ENCODE measurements at regions not wholly inside any gene's neighbourhood (a gene's known extent, or its start where the extent isn't known, plus 50 kb on each side); places are given as distances from the start of the nearest gene placed in this dataset.

DNA sequence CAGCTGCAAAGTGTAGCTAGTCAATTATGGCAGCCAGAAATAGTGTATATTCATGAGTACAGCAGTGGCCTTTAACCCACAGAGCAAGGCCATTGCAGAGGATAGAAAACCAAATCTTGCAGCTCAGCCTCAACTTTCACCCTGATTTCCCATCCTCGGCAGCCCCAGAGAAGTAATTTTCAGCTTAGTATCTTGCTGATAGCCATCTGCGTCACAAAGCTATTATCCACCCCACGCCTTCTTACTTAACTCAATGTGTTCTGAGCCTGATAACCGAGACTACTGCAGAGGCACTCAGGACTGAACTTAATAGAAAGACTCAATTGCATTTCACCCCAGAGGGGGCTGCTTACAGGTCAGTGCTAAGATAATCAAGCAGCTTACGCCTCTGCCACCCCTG, 174.5 kb upstream of the MAOA start:
- H3K4me2 ChIP-seq (ENCODE audit: insufficient read depth in 1 of 2, low read depth in 2 of 2, low read length in 2 of 2) = no peak overlapping the region
- H2BK5ac ChIP-seq (ENCODE audit: low read depth, low read length) = no peak overlapping the region
- DNase-seq (ENCODE audit: low read depth in 1 of 2, low spot score in 2 of 2) (no peak), FAIRE-seq (peak; percentile 92)
- no peak overlapping the region for H3K14ac ChIP-seq (ENCODE audit: insufficient read length)
- H2BK12ac ChIP-seq (ENCODE audit: low read depth, low read length) = no peak overlapping the region
- no peak overlapping the region for H3K18ac ChIP-seq (ENCODE audit: extremely low read depth, low read length)
- H3K4me3 ChIP-seq (ENCODE audit: extremely low read depth in 1 of 4, insufficient read depth in 2 of 4, low read depth in 3 of 4, low read length in 4 of 4) = no peak overlapping the region
- no peaks in the 10 kb centered on the region for H3K36me3 ChIP-seq (ENCODE audit: control insufficient read depth in 2 of 4, insufficient read depth in 4 of 4, low read length in 3 of 4)
- H4K91ac ChIP-seq (replicated peaks; ENCODE audit: insufficient read length, low read length) = no peak overlapping the region
- no peak overlapping the region for H2AFZ ChIP-seq (ENCODE audit: low read length)
- no peak overlapping the region for H4K8ac ChIP-seq (ENCODE audit: extremely low read depth, insufficient read depth, low read length)
- ChIA-PET CTCF (ENCODE audit: partially characterized antibody) (interaction anchor here (0.9 kb wide), 1 partner anchor 15 kb away, joined by 3 read pairs; no protein-coding TSS in a partner anchor), POLR2A (ENCODE audit: partially characterized antibody) (no interaction called here)
- 53% methylated on average over 5 of the region's 5 CpGs; no CpG with 5 or more reads in 1 of the 2 experiments for WGBS, 2 experiments (ENCODE audit: extremely low coverage in 1 of 2, insufficient coverage in 1 of 2, insufficient read length in 1 of 2, insufficient replicate concordance in 2 of 2, low coverage in 1 of 2, low lambda C conversion rate in 2 of 2, missing lambda C conversion rate in 1 of 2)
- no peak overlapping the region for H3K56ac ChIP-seq (replicated peaks; ENCODE audit: insufficient read length, low read depth, low read length)
- no peak overlapping the region for H2BK15ac ChIP-seq (ENCODE audit: low read length)
- H3K27me3 ChIP-seq (replicated peaks in 1 of 4; ENCODE audit: control insufficient read depth in 3 of 4, extremely low read depth in 1 of 4, insufficient read depth in 3 of 4, low read length in 3 of 4) = no peaks in the 10 kb centered on the region
- no peaks in the 10 kb centered on the region; a peak in 1 of 7 replicates for H3K4me1 ChIP-seq (replicated peaks in 1 of 4; ENCODE audit: control insufficient read depth in 3 of 4, insufficient read depth in 4 of 4, low read length in 3 of 4)
- H3K9me3 ChIP-seq (ENCODE audit: insufficient read depth in 2 of 2, low read depth in 1 of 2, low read length in 1 of 2) = no peaks in the 10 kb centered on the region
- no peaks in the 10 kb centered on the region for H3K79me1 ChIP-seq (ENCODE audit: low read depth, low read length)
- no peaks in the 10 kb centered on the region for H4K20me1 ChIP-seq (replicated peaks in 1 of 2; ENCODE audit: control insufficient read depth in 1 of 2, insufficient read depth in 2 of 2, low read length in 2 of 2)
- no peak overlapping the region for H3K9ac ChIP-seq (replicated peaks in 1 of 4; ENCODE audit: extremely low read depth in 1 of 4, low read depth in 3 of 4, low read length in 3 of 4)
- peak overlapping the region; percentile 33 for H4K5ac ChIP-seq (ENCODE audit: insufficient read length, low read depth, low read length)
- TF ChIP-seq GABPA (IDR thresholded peaks at IDR 0.05; ENCODE audit: borderline replicate concordance, insufficient read depth, low read length) = no peak
- no peak for TF ChIP-seq POLR2A (IDR thresholded peaks at IDR 0.05; ENCODE audit: control extremely low read depth in 1 of 2, low read depth in 2 of 2, low read length in 2 of 2)
- TF ChIP-seq, protein P1, sequence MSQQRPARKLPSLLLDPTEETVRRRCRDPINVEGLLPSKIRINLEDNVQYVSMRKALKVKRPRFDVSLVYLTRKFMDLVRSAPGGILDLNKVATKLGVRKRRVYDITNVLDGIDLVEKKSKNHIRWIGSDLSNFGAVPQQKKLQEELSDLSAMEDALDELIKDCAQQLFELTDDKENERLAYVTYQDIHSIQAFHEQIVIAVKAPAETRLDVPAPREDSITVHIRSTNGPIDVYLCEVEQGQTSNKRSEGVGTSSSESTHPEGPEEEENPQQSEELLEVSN (IDR thresholded peaks at IDR 0.05) = no peak
- TF ChIP-seq RFX5 (IDR thresholded peaks at IDR 0.05; ENCODE audit: borderline replicate concordance, low read depth, low read length) = no peak
- no peak for TF ChIP-seq RNF2 (IDR thresholded peaks at IDR 0.05; ENCODE audit: borderline replicate concordance, low read depth, low read length, missing control alignments, poor library complexity, severe bottlenecking)
- TF ChIP-seq GTF2F1 (IDR thresholded peaks at IDR 0.05; ENCODE audit: borderline replicate concordance, low read depth, low read length) = no peak
- no peak for TF ChIP-seq CBX5 (IDR thresholded peaks at IDR 0.05; ENCODE audit: low read depth, low read length)
- TF ChIP-seq RBBP5 (IDR thresholded peaks at IDR 0.05; ENCODE audit: borderline replicate concordance, low read depth, low read length) = no peak
- TF ChIP-seq NRF1 (IDR thresholded peaks at IDR 0.05; ENCODE audit: low read depth, low read length) = no peak
- H3K23me2 ChIP-seq (ENCODE audit: low read depth, low read length) = no peaks in the 10 kb centered on the region
- H2BK20ac ChIP-seq (ENCODE audit: low read length) = no peak overlapping the region
- no peak overlapping the region for H2AK5ac ChIP-seq (ENCODE audit: low read depth, low read length)
- H2BK120ac ChIP-seq (replicated peaks; ENCODE audit: low read depth, low read length) = no peak overlapping the region
- no peak overlapping the region for H3K23ac ChIP-seq (ENCODE audit: insufficient read length)
- H3K79me2 ChIP-seq (ENCODE audit: control insufficient read depth in 1 of 2, insufficient read depth in 2 of 2, low read length in 2 of 2) = no peaks in the 10 kb centered on the region
- no peak overlapping the region for H3K4ac ChIP-seq (replicated peaks; ENCODE audit: insufficient read length, low read depth, low read length)
- no peak overlapping the region for H3K27ac ChIP-seq (ENCODE audit: low read depth, low read length)
